Hypothalamus (tissue), 51 donors: ENCODE measurements at regions not wholly inside any gene's neighbourhood (a gene's known extent, or its start where the extent isn't known, plus 50 kb on each side); places are given as distances from the start of the nearest gene placed in this dataset.

Experiments used
- DNase-seq, 51 donors: peaks; one replicate each; lab custom pipeline; 2025; lab: John Stamatoyannopoulos, UW

DNA sequence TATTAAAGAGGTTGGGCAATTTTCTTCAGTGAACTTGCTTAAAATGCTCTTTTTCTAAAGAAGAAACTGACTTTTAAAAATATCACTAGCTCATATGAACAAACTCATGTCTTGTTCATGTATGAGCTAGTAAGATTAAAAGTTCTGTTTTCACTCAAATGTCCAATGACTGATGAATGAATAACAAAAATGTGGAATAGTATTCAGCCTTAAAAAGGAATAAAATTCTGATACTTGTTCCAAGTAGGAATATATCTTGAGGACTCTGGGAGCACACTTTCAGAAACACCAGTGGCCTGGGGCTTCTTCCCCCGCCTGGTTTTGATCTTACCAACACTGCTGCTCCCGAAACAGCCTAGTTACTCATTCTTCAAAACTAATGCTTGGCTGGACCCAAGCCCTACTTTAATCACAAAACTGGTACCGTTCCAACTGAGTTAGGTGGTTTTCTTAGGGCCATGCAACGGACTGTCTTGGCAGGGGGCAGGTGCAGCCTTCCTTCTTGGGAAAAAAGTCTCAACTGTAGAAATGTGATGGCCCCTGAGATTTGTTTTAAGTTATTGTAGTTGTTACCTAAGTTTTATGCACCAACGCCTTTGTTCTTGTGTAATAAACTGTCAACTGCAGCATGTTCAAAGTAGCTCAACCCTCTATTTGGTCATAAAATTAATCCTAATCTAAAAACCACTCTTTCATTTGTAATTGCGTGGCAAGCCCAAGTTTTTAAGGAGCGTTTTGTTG, 116.0 kb downstream of the ETS2 start:
- DNase-seq = no peak

- peak in 1 of 51 donors; percentile 36 for DNase-seq
These were observed 115.1 kb downstream of the ETS2 start for GRCh38 chr21:38920631-38921398.

- no peak for DNase-seq
These were observed 113.0 kb downstream of the ETS2 start for GRCh38 chr21:38918607-38919346.

DNA sequence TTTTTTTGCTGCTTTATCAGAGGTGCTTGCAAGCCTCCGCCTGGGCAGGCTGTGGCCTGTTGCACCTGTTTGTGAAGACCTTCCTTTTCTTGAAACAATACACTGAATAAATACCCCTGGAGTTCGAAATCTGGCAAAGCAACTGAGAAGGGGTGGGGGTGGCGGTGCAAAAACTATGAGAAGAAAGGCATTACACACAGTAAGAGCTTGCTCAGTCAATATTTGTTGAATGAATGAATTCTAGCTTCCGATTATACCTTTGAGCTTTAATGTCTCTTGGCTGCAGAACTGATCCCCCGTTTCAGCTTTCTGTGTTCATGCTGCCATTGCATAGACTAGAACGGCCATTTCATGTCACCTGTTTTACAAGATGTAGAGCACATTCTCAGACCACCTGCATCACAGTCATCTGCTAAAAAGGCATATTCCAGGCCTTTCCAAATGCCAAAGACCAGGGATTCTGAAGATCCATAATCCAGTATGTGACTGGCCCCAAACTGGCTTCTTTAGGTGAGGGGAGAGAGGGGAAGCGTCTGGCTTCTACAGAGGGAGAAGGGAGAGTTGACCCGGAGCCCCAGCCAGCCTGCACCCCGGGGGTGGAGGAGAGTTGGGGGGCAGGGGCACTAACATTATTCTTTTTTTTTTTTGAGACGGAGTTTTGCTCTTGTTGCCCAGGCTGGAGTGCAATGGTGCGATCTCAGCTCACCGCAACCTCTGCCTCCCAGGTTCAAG, 111.5 kb downstream of the ETS2 start:
- DNase-seq = no peak

- no peak for DNase-seq
These were observed 110.7 kb downstream of the ETS2 start for GRCh38 chr21:38916214-38916964.

GRCh38 chr21:38915546-38915945, 109.8 kb downstream of the ETS2 start:
- DNase-seq = no peak

DNA sequence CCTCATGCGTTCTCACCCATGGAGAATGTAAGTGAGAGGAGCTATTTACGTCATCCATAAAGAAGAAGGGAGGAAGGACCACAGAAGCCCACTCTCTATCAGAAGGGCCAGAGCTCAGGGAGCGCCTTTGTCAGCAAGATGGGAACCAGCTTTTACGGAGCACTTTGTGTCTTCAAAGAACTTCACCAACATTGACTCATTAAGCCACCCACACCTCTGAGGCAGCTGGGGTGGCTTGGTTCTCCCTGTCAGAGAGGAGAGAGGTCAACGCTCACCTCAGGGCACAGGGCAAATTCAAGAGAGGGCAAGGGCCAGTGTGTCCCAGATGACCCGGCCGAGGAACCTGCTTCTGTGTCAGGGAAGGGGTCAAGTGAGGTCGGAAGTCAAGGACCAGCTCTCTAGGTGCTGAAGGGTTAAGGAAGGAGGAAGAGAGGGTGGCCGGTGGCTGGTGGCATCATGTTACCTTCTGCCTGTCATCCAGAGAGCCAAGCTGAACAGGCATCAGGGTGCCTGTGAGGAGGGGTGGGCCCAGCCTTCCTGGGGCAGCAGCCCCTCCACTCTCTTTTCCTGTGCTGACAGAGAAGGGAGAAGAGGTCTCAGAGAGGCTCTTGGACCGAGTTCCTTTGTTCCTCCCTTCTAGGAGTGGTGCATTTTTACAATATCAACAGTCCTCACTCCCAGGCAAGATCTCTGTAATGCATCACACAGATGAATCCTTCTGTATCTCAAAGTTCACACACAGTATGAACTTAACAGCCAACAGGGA, 109.0 kb downstream of the ETS2 start:
- peak in 1 of 51 donors; percentile 10 for DNase-seq

DNA sequence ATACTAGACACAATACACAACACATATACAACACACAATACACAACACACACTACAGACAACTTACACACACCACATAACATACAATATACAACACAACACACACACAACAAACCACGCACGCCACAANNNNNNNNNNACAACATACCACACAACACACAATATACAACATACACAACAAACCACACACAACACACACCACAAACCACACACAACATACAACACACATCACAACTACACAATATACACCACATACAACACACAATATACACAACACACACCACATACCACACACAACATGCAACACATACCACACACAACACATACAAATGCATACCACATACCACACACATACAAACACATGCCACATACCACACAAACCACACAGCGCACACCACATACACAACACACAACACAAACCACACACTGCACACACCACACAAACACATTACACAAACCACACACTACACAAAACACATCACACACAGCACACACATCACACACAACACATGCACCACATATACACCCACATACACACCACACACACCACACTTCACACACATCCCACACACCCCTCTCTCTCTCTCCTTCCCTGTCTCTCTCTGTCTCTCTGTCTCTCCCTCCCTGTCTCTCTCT, 108.3 kb downstream of the ETS2 start:
- no peak for DNase-seq

- peak in 12 of 51 donors; percentile 6 to 44 (median 14) for DNase-seq
These were observed 107.6 kb downstream of the ETS2 start for GRCh38 chr21:38913120-38913892.

DNA sequence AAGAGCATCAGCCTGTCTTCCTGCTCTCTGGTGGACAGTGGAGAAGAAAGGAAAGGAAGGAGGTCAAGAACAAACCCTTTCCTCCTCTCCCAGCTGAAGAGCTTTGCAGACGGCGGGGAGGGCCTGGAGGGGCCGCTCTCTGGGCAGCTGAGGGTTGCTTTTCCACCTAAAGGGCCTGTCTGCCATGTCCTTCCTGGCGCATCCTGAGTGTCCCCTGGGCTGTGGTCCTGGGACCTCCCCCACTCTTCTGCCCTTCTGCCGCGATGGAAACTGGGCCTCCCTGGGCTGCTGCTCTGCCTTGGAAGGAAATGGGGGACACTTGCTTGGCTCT, 107.0 kb downstream of the ETS2 start:
- peak in 1 of 51 donors; percentile 2 for DNase-seq

DNA sequence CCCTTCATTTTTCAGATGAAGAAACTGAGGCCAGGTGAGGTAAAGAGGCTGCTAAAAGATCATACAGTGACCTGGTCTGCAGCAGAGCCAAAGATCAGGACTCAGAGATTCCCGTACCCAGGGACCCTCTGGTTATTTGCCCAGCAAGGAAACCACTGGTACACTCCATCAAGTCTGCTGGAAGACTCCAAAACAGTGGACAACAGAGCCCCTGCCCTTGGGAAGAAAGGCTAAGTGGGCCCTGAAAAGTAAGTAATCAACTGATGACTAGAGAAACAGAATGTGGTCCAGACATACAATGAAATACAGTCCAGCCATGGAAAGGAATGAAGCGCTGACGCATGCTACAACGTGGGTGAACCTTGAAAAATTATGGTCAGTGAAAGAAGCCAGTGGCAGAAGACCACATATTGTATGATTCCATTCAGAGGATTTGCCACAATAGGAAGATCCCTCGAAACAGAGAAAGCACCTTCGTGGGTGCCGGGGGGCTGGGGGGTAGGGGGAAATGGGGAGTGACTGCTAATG, 106.4 kb downstream of the ETS2 start:
- DNase-seq = no peak

GRCh38 chr21:38911484-38912101, 105.9 kb downstream of the ETS2 start:
- no peak for DNase-seq

GRCh38 chr21:38910390-38911067, 104.8 kb downstream of the ETS2 start:
- peak in 1 of 51 donors; percentile 35 for DNase-seq

DNA sequence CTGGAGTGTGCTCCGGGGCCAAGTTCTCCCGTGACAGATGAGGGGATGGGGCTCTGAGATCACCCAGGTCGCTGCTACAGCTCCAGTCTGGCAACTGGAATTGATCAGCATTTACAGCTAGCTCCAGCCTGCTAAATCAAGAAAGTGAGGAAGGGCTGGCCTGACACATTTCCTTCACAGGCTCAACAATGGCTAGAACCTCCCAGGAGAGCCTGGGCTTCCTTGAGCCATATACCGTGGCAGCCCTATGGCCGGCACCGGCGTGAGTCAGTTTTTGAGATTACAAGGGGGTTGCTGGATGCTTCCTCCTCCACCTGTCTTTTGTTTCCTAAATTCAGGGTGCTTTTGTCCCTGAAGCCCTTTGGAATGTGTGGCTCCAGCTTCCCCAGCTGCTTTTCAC, 104.2 kb downstream of the ETS2 start:
- no peak for DNase-seq

DNA sequence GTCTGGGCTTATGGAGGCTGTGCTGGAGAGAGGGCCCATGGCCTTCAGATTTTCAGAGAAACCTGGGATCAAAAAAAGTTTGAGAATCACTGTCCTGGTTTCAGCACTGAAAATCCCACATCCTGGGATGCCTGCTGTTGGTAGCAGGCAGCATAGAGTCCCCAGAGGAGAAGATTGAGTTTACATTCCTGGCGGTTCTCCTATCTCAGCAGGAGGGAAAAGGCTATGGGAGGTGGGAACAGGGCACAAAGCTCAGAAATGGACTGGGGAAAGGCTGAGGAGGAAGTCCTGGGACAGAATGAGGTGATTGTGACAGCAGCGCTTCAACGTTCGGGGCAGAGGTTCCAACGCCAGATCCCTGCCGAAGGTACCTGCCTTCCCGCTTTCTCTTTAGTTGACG, 103.4 kb downstream of the ETS2 start:
- no peak for DNase-seq

GRCh38 chr21:38908537-38908936, 102.8 kb downstream of the ETS2 start:
- no peak for DNase-seq

GRCh38 chr21:38905752-38906151, 100.0 kb downstream of the ETS2 start:
- no peak for DNase-seq
